NCI-H187 treated with DMSO at 0.1 percent for 48 hours (cell line): ENCODE measurements at regions not wholly inside any gene's neighbourhood (a gene's known extent, or its start where the extent isn't known, plus 50 kb on each side); places are given as distances from the start of the nearest gene placed in this dataset.
"Not testable (repeated sequence)": the region's sequence is repeated elsewhere in the genome, so short reads cannot be mapped to it uniquely, and the experiment has no call there.

Experiments used
- DNase-seq: peaks from one replicate; lab custom pipeline; 2025; lab: John Stamatoyannopoulos, UW

DNA sequence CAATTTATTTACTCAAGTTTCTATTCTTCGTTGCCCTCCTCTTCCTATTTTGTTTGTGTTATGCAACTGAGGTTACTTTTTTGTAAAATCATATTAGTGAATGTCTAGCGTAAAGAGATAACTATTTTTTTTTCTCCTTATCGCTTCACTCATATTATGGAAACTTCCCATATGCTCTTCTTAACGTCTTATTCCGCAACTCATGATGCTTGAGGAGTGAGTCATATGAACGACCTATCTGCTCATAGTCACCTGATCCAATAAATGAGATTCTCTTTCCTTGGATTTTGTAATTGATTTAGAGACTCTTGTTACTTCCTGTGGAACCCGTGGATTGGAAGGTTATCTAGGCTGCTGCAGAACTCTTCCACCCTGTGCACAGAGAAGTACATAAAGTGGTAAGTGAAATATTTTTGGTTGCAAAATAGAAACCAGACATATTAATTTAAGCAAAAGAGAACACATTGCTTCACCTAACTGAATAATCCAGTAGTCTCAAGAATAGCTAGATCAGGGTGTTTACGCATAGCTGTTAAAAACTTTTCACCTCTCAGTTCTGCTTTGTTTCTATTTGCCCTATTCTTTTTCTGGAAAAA lies 719.3 kb upstream of the SGO1 start:
- no peak for DNase-seq

- no peak for DNase-seq
Observed at GRCh38 chr3:20904671-20905070, 718.7 kb upstream of the SGO1 start.

- no peak for DNase-seq
Observed at GRCh38 chr3:20898962-20899361, 713.0 kb upstream of the SGO1 start.

GRCh38 chr3:20890111-20890519 lies 704.1 kb upstream of the SGO1 start:
- DNase-seq, result no peak

DNA sequence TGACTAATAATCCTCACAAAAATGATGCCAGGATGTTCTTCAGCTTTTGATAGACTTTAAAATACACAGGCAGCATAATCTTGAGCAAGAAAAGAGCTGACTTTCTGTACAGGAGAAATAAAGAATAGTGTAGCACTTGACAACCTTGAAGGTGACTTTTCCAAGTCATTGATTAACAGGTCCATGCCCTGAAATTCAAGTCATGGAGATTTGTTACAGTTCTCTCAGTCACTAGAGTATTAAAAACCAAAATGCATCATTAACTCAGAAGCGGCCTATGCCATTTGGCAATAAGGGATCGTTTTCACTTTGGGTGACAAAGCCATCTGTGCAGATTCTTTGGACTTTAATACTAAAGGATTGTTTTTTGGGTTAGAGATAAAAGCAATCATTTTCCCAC lies 692.7 kb upstream of the SGO1 start:
- no peak for DNase-seq

- no peak for DNase-seq
Observed at GRCh38 chr3:20873235-20873634, 687.2 kb upstream of the SGO1 start.

DNA sequence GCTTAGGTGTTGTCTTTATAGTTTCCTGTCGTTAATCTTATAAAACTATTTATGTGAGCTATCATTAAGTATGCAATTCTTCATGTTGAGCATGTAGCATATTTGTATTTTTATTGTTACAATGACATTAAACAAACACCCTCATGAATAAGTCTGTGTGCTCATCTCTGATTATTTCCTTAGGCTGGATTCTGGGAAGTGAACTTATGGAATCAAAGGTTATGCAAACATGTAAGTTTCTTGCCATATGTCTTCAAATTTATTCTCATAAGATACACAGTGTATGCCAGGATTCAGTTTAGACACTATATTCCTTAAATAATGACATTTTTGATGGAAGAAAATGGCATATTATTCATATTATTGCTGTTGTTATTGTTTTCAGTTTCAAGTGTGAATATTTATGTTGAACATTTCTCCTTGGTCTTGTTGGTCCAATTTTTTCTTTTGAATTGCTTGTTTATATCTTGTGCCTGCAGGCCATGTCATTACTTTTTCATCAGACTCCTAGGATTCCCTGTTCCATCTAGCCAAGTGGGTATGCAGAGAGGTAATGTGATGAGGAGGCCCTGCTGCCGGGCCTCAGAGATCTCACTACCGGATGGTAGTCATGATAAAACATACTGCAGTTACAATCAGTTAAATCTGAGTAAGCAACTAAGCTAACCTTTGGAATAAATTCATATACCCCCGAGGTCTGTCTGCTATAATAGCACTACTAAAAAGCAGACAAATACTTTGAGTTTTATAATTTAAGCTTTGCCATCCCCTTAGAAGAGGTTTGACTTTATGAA lies 684.3 kb upstream of the SGO1 start:
- no peak for DNase-seq

- DNase-seq, result no peak
Observed at GRCh38 chr3:20865803-20866202, 679.8 kb upstream of the SGO1 start.

- DNase-seq, result no peak
Observed at GRCh38 chr3:20861454-20861853, 675.4 kb upstream of the SGO1 start.

- DNase-seq, result no peak
Observed at GRCh38 chr3:20857636-20858035, 671.6 kb upstream of the SGO1 start.

DNA sequence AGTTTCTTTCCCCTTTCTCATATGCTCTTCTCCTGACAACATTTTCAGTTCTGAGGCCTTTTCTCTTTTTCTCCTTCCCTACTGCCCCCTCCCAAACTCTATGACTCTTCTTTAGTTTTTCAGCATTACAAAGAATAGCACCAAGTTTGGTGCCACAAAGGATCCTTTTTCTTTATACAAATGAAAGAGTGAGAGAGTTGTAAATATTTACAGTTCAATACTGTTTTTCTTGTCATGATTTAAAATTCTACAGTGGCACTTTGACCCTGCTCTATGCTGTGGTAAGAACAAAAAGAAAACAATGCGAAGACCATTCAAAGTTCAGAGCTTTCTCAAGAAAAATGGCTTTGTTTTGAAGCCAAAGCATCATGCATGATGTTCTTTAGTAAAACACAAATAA lies 667.9 kb upstream of the SGO1 start:
- no peak for DNase-seq

DNA sequence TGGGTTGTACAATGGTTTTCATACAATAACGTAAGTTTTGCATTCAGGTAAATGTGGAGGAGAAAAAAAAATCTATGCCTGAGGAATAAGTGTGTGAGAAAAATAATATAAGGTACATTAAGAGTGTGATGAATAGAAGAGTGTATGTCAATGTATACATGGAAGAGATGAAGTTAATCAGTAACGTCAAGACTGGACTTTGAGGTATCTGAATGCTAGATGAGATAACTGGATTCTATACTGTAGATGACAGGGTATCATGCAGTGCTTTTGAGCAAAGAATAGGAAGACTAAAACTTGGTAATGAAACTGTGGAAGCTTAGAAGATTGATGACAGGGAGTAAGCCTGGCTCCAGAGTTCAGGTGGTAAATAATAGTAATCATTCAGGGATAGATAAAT lies 666.7 kb upstream of the SGO1 start:
- DNase-seq, result no peak

GRCh38 chr3:20849975-20850374 lies 664.0 kb upstream of the SGO1 start:
- no peak for DNase-seq

- no peak for DNase-seq
Observed at GRCh38 chr3:20846832-20847231, 660.8 kb upstream of the SGO1 start.

DNA sequence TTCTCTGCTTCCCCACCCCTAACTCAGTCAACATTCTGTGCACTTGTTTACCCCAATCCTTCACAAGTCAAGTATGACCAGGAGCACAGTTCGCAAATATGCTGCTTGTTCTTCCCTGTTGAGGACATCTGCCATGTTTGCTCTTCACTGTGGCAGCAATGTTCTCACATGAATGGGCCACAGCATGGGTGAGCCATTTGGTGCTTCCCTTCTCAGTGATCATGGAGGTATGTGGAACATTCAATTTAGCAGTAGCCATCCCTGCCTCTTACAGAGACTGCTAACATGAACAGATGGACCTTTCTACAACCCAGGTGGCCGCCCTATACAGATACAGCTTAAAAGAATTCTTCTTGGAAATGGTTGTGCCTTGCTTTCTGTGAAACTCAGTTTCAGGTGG lies 660.1 kb upstream of the SGO1 start:
- DNase-seq, result no peak

GRCh38 chr3:20844851-20845250 lies 658.8 kb upstream of the SGO1 start:
- DNase-seq, result no peak

- no peak for DNase-seq
Observed at GRCh38 chr3:20842594-20843436, 656.8 kb upstream of the SGO1 start.

DNA sequence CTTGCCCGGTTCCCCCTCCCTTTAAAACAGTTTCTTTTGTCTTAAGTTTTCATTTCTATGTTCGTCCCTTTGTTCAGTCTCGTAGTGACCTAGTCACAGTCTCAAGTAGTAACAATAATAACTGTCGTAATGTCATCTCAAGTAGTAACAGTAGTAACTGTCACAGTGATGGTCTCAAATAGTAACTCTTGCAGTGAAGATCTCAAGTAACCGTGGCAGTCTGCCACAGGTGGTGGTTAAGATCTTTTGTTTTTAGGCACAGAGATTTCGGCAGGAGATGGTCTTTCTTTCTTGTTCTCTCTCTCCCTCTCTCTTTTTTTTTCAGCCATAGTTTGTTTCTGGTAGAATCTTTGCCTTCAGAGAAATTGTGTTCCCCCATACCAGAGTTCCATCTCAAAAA lies 656.0 kb upstream of the SGO1 start:
- no peak for DNase-seq

DNA sequence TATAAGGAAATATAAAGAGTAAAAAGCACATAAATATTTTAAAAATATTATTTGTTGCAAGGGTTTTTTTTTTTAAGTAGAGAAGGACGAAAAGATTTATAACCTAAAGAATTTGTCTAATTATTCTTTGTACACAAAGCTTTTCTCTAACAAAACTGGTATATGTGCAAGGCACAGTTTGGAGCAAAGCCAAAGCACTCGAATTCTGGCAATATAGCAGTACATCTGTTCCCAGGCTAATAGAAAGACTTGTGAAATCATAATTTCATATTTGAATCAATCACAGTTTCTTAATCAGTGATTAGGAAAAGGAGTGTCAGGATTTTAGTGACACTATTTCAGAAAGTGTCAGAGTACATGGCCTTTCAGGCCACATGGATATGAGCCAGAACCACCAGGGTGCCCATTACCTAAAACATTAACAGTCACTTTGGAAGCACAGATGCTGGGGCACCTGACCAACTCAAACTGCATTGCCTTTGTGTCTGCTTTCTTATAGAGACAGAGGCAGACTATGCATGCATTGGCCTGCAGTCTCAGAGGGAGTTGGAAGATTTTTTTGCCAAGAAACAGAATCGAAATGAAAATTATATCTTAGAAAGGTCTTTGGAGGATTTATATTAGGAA lies 651.8 kb upstream of the SGO1 start:
- no peak for DNase-seq

- DNase-seq, result no peak
Observed at GRCh38 chr3:20836801-20837200, 650.8 kb upstream of the SGO1 start.

DNA sequence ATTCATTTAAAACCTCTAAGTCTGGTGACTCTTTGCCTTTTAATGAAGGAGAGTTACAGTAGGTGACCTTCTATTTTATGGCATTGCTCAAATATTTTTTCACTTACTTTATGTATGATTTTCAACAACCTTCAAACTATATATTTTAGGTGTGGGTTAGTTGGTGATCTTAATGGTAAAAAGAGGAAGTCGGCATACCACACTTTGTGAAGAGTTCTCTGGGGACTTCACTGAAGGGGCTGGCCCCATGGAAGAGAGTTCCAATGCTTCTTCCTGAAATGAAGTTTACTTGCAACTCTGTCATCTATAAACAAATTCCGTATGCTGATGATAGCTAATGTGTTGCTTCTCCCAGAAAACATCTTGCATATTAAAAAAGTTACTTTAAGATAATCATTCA lies 647.0 kb upstream of the SGO1 start:
- no peak for DNase-seq

DNA sequence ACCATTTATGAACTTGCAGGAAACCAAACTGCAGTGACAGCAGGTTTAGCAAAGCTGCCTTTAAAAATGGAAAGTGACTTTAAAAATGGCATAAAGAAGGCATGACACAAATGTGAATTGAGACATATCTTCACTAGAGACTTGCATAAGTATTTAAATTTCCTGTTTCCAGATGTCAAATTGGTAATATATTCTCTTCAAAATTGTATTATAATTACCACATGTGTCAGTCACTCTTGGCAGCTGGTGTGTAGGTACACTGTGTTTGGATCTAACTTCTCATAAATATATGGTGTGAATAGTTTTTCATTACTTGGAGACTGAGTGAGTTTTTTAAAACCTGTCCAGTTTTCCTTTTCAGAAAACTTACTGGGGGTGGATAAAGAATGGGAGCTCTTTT lies 636.2 kb upstream of the SGO1 start:
- DNase-seq, result no peak

DNA sequence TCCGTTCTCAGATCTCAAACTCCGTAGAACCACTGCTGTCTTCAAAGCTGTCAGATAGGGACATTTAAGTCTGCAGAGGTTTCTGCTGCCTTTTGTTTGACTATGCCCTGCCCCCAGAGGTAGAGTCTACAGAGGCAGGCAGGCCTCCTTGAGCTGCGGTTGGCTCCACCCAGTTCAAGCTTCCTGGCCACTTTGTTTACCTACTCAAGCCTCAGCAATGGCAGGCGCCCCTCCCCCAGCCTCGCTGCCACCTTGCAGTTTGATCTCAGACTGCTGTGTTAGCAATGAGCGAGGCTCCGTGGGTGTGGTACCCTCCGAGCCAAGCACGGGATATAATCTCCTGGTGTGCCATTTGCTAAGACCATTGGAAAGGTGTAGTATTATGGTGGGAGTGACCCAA lies 634.9 kb upstream of the SGO1 start:
- not testable (repeated sequence) for DNase-seq
